SU-DHL-6 (cell line): ENCODE measurements at regions not wholly inside any gene's neighbourhood (a gene's known extent, or its start where the extent isn't known, plus 50 kb on each side); places are given as distances from the start of the nearest gene placed in this dataset.

ENCODE experiments used
- CTCF ChIP-seq: fragments of 200-600 bp; sonication (generic); IDR thresholded peaks from one replicate; pipeline ENCODE4 v1.5.1; 2017; ENCODE audit warnings: antibody characterized with exemption, mild to moderate bottlenecking, low read length, moderate library complexity; ENCODE audit not compliant: insufficient read depth, poor library complexity, severe bottlenecking
- EZH2phosphoT487 ChIP-seq: fragments of 200-600 bp; sonication (generic), shearing (Covaris generic); conservative IDR thresholded peaks from 2 replicates; pipeline ENCODE4 v1.6.1; 2018; ENCODE audit warnings: mild to moderate bottlenecking, antibody characterized with exemption, low read length, moderate library complexity, mixed read lengths

GRCh38 chr7:21238400-21239116, 189.3 kb upstream of the SP4 start:
- TF ChIP-seq CTCF (no peak), EZH2phosphoT487 (no peak)
